HepG2 (cell line): ENCODE measurements at regions not wholly inside any gene's neighbourhood (a gene's known extent, or its start where the extent isn't known, plus 50 kb on each side); places are given as distances from the start of the nearest gene placed in this dataset.

Experiments
- BRCA1 ChIP-seq: sonication (generic); formaldehyde crosslinking; IDR thresholded peaks from 2 replicates; pipeline ENCODE4 v1.4.0; 2020; ENCODE audit warnings: missing genetic modification reagents
- JUND ChIP-seq: sonication (generic); formaldehyde crosslinking; IDR thresholded peaks from 2 replicates; pipeline ENCODE4 v1.8.0; 2022; ENCODE audit warnings: mild to moderate bottlenecking, missing genetic modification reagents
- PHB2 ChIP-seq: fragments of 450-650 bp; IDR thresholded peaks from 2 replicates; pipeline ENCODE4 v1.6.1; 2018; ENCODE audit not compliant: partially characterized antibody
- ZBTB8A ChIP-seq: sonication (generic); formaldehyde crosslinking; IDR thresholded peaks from 2 replicates; pipeline ENCODE4 v1.4.0; 2020; ENCODE audit warnings: mild to moderate bottlenecking, low read depth, missing genetic modification reagents, borderline replicate concordance
- TF ChIP-seq, protein P1 (sequence below): sonication (generic); formaldehyde crosslinking; IDR thresholded peaks from 2 replicates; pipeline ENCODE4 v1.8.1; 2022; ENCODE audit warnings: mild to moderate bottlenecking, missing genetic modification reagents

DNA sequence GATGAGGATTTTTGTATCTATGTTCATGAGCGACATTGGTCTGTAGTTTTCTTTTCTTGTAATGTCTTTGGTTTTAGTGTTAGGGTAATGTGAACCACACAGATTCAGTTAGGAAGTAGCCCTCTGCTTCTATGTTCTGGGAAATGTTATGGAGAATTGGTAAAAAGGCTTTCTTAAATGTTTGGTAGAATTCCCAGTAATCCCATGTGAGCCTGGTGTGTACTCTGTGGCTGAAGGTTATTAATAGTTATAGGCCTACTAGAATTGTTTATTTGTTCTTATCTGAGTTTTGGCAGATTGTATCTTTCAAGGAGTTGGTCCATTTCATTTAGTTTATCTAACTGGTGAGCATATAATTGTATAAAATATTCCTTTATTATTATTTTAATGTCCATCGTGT, 484.6 kb upstream of the GHITM start:
- TF ChIP-seq PHB2 = no peak
- TF ChIP-seq JUND = no peak
- no peak for TF ChIP-seq ZBTB8A (CRISPR knock-in tag)
- TF ChIP-seq, protein P1, sequence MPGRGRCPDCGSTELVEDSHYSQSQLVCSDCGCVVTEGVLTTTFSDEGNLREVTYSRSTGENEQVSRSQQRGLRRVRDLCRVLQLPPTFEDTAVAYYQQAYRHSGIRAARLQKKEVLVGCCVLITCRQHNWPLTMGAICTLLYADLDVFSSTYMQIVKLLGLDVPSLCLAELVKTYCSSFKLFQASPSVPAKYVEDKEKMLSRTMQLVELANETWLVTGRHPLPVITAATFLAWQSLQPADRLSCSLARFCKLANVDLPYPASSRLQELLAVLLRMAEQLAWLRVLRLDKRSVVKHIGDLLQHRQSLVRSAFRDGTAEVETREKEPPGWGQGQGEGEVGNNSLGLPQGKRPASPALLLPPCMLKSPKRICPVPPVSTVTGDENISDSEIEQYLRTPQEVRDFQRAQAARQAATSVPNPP (CRISPR knock-in tag) = no peak
- no peak for TF ChIP-seq BRCA1
